ENCODE measurements at regions not wholly inside any gene's neighbourhood (a gene's known extent, or its start where the extent isn't known, plus 50 kb on each side); places are given as distances from the start of the nearest gene placed in this dataset.

- TF ChIP-seq EP300 (IDR thresholded peaks at IDR 0.05) (no peak), CTCF (IDR thresholded peaks at IDR 0.05) (no peak), POLR2AphosphoS5 (IDR thresholded peaks at IDR 0.05) (no peak), POLR2A (IDR thresholded peaks at IDR 0.05) (no peak)
These were observed 190.7 kb upstream of the SPHKAP start for GRCh38 chr2:228372212-228372611.

All from stomach (tissue), 4 donors.